BE2C (cell line): ENCODE measurements at regions not wholly inside any gene's neighbourhood (a gene's known extent, or its start where the extent isn't known, plus 50 kb on each side); places are given as distances from the start of the nearest gene placed in this dataset.

Source experiments
- DNase-seq: peaks from one replicate; pipeline ENCODE4 v3.0.0-alpha.2; 2020
- H3K27me3 ChIP-seq: fragments of 250-450 bp; sonication (Bioruptor Pico); 2 replicates; pipeline ENCODE4 v1.5.1; 2020; ENCODE audit warnings: mild to moderate bottlenecking
- H3K36me3 ChIP-seq: fragments of 250-450 bp; sonication (Bioruptor Pico); 2 replicates; pipeline ENCODE4 v1.5.1; 2020; ENCODE audit warnings: mild to moderate bottlenecking
- H3K4me1 ChIP-seq: fragments of 250-450 bp; sonication (Bioruptor Pico); 2 replicates; pipeline ENCODE4 v1.5.1; 2020
- H3K4me3 ChIP-seq: 2 replicates; pipeline ENCODE4 v1.5.1; 2011; ENCODE audit warnings: low read depth, low read length
- H3K9me3 ChIP-seq: fragments of 250-450 bp; sonication (Bioruptor Pico); 2 replicates; pipeline ENCODE4 v1.5.1; 2020
- CTCF ChIP-seq: IDR thresholded peaks from 2 replicates; pipeline ENCODE4 v1.5.1; 2012; ENCODE audit warnings: mild to moderate bottlenecking, low read depth, low read length

- H3K4me3 ChIP-seq, result no peak overlapping the region
- no peak for TF ChIP-seq CTCF
- no peaks in the 10 kb centered on the region for H3K9me3 ChIP-seq
- no peak for DNase-seq
- no peaks in the 10 kb centered on the region for H3K27me3 ChIP-seq
- H3K4me1 ChIP-seq, result no peaks in the 10 kb centered on the region
- no peaks in the 10 kb centered on the region for H3K36me3 ChIP-seq
Observed at GRCh38 chrX:145694048-145694447, 123.6 kb upstream of the SLITRK2 start.

GRCh38 chrX:145715641-145716138 is 101.9 kb upstream of the SLITRK2 start:
- no peak for DNase-seq
- no peaks in the 10 kb centered on the region for H3K27me3 ChIP-seq
- no peak for TF ChIP-seq CTCF
- no peak overlapping the region for H3K4me3 ChIP-seq
- no peaks in the 10 kb centered on the region for H3K9me3 ChIP-seq
- H3K4me1 ChIP-seq, result no peaks in the 10 kb centered on the region
- H3K36me3 ChIP-seq, result no peaks in the 10 kb centered on the region

GRCh38 chrX:145716226-145716625 is 101.4 kb upstream of the SLITRK2 start:
- H3K27me3 ChIP-seq, result no peaks in the 10 kb centered on the region
- H3K9me3 ChIP-seq, result no peaks in the 10 kb centered on the region
- H3K4me3 ChIP-seq, result no peak overlapping the region
- no peaks in the 10 kb centered on the region for H3K4me1 ChIP-seq
- no peaks in the 10 kb centered on the region for H3K36me3 ChIP-seq
- no peak for TF ChIP-seq CTCF
- DNase-seq, result no peak

GRCh38 chrX:145727476-145727875 is 90.2 kb upstream of the SLITRK2 start:
- Histone ChIP-seq H3K4me1 (no peaks in the 10 kb centered on the region), H3K9me3 (no peaks in the 10 kb centered on the region), H3K27me3 (no peaks in the 10 kb centered on the region), H3K4me3 (no peak overlapping the region), H3K36me3 (no peaks in the 10 kb centered on the region)
- no peak for DNase-seq
- no peak for TF ChIP-seq CTCF

GRCh38 chrX:145729635-145730034 is 88.0 kb upstream of the SLITRK2 start:
- H3K27me3 ChIP-seq, result no peaks in the 10 kb centered on the region
- TF ChIP-seq CTCF, result no peak
- no peaks in the 10 kb centered on the region for H3K9me3 ChIP-seq
- H3K4me3 ChIP-seq, result no peak overlapping the region
- no peaks in the 10 kb centered on the region for H3K4me1 ChIP-seq
- H3K36me3 ChIP-seq, result no peaks in the 10 kb centered on the region
- DNase-seq, result no peak

- TF ChIP-seq CTCF, result no peak
- H3K4me1 ChIP-seq, result no peaks in the 10 kb centered on the region
- no peaks in the 10 kb centered on the region for H3K36me3 ChIP-seq
- no peak for DNase-seq
- no peaks in the 10 kb centered on the region for H3K27me3 ChIP-seq
- no peak overlapping the region for H3K4me3 ChIP-seq
- H3K9me3 ChIP-seq, result no peaks in the 10 kb centered on the region
Observed at GRCh38 chrX:145735036-145735435, 82.6 kb upstream of the SLITRK2 start.
